ENCODE measurements at regions not wholly inside any gene's neighbourhood (a gene's known extent, or its start where the extent isn't known, plus 50 kb on each side); places are given as distances from the start of the nearest gene placed in this dataset.
A peak's percentile ranks its signal among the peaks of the same experiment; 100 is the strongest.
"Not testable (repeated sequence)": the region's sequence is repeated elsewhere in the genome, so short reads cannot be mapped to it uniquely, and the experiment has no call there.

DNA sequence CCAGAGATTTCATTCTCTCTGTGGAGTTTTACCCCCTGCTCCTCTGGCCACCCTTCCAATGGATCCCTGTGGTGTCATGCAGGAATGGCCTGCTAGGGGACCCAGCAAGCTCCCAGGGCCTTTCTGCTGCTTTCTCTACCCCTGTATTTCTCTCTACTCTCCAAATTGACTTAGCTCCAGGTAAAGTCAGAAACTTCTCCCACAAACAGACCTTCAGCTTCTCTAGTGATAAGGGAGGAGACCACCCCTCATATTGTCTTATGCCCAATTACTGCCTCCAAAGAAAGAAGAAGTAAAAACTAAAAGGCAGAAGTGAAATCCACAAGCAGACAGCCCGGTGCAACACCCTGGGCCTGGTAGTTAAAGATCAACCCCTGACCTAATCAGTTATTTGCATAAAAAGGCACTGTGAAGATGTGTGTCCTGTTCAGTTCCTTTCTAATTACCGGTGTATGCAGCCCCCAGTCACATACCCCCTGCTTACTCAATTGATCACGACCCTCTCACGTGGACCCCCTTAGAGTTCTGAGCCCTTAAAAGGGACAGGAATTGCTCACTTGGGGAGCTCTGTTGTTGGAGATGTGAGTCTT is 104.7 kb upstream of the EPB41L4A start:
- H3K27ac Mint-ChIP-seq (ENCODE audit: unreplicated experiment); H3K9me3 ChIP-seq; H3K4me3 Mint-ChIP-seq (ENCODE audit: unreplicated experiment); DNase-seq; intact Hi-C loops (cut with micrococcal nuclease; ENCODE audit: unreplicated experiment); H3K4me3 ChIP-seq (ENCODE audit: low read depth, low read length); H3K4me1 ChIP-seq; H3K36me3 ChIP-seq (ENCODE audit: control insufficient read depth, insufficient read depth, low read length); H3K27me3 ChIP-seq (replicated peaks; ENCODE audit: control insufficient read depth, insufficient read depth, low read length); CTCF ChIA-PET; BruUV-seq (replicated peaks); H3K27me3 Mint-ChIP-seq (ENCODE audit: insufficient read depth, unreplicated experiment); H3K36me3 Mint-ChIP-seq (ENCODE audit: insufficient read depth, unreplicated experiment); POLR2A ChIA-PET; H3K9me3 Mint-ChIP-seq (ENCODE audit: unreplicated experiment); H3K4me1 Mint-ChIP-seq (ENCODE audit: low read depth, unreplicated experiment): not testable (repeated sequence)

DNA sequence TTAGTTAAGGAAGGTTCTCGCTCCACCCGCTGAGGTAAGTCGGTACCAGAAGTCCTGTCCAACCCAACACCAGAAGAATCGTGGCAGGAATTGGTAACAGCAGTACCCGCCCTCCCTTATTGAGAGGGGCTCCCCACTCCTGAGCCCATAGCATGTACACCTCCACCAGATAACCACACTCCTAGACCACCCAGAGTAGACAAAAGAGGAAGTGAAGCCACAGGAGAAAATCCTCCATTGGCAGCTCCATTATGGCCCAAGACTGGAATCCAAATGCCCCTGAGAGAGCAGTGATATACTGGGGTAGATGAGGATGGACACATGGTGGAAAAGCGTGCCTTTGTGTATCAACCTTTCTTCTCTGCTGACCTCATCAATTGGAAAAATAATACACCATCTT is 106.1 kb upstream of the EPB41L4A start:
- H3K4me3 Mint-ChIP-seq (ENCODE audit: unreplicated experiment) = no peak overlapping the region
- H3K36me3 Mint-ChIP-seq (ENCODE audit: insufficient read depth, unreplicated experiment) = no peaks in the 10 kb centered on the region
- H3K36me3 ChIP-seq (ENCODE audit: control insufficient read depth, insufficient read depth, low read length) = no peaks in the 10 kb centered on the region
- BruUV-seq (replicated peaks) = no TSS peak
- TF ChIP-seq, protein P1, sequence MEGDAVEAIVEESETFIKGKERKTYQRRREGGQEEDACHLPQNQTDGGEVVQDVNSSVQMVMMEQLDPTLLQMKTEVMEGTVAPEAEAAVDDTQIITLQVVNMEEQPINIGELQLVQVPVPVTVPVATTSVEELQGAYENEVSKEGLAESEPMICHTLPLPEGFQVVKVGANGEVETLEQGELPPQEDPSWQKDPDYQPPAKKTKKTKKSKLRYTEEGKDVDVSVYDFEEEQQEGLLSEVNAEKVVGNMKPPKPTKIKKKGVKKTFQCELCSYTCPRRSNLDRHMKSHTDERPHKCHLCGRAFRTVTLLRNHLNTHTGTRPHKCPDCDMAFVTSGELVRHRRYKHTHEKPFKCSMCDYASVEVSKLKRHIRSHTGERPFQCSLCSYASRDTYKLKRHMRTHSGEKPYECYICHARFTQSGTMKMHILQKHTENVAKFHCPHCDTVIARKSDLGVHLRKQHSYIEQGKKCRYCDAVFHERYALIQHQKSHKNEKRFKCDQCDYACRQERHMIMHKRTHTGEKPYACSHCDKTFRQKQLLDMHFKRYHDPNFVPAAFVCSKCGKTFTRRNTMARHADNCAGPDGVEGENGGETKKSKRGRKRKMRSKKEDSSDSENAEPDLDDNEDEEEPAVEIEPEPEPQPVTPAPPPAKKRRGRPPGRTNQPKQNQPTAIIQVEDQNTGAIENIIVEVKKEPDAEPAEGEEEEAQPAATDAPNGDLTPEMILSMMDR (IDR thresholded peaks at IDR 0.05; ENCODE audit: insufficient read depth in 1 of 2, low read depth in 1 of 2, low read length in 1 of 2, severe bottlenecking in 1 of 2, unreplicated experiment in 1 of 2) = no peak
- no peaks in the 10 kb centered on the region for H3K9me3 Mint-ChIP-seq (ENCODE audit: unreplicated experiment)
- H3K27me3 ChIP-seq (replicated peaks; ENCODE audit: control insufficient read depth, insufficient read depth, low read length) = no peaks in the 10 kb centered on the region
- H3K9me3 ChIP-seq = no peaks in the 10 kb centered on the region
- intact Hi-C loops (cut with micrococcal nuclease; ENCODE audit: unreplicated experiment) = no loop called here
- CTCF ChIA-PET = no interaction called here
- H3K27me3 Mint-ChIP-seq (ENCODE audit: insufficient read depth, unreplicated experiment) = peaks cover 4% of the 10 kb centered on the region
- no peaks in the 10 kb centered on the region for H3K4me1 ChIP-seq
- POLR2A ChIA-PET = no interaction called here
- no peaks in the 10 kb centered on the region for H3K4me1 Mint-ChIP-seq (ENCODE audit: low read depth, unreplicated experiment)
- H3K4me3 ChIP-seq (ENCODE audit: low read depth, low read length) = no peak overlapping the region
- H3K27ac Mint-ChIP-seq (ENCODE audit: unreplicated experiment) = no peak overlapping the region
- no peak for DNase-seq

DNA sequence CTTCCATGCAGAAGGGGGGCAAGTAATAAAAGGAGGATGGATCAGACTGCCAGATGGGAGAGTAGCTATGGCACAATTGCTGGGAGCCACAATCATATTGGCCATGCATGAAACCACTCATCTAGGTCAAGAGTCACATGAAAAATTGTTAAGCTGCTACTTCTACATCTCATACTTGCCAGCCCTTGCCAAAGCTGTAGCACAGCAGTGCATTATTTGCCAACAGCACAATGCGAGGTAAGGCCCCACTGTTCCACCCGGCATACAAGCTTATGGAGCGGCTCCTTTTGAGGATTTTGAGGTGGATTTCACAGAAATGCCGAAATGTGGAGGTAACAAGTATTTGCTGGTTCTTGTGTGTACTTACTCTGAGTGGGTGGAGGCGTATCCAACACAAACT is 109.9 kb upstream of the EPB41L4A start:
- Mint-ChIP-seq H3K27ac (ENCODE audit: unreplicated experiment) (no peak overlapping the region), H3K27me3 (ENCODE audit: insufficient read depth, unreplicated experiment) (no peaks in the 10 kb centered on the region), H3K4me1 (ENCODE audit: low read depth, unreplicated experiment) (no peaks in the 10 kb centered on the region), H3K36me3 (ENCODE audit: insufficient read depth, unreplicated experiment) (no peaks in the 10 kb centered on the region), H3K4me3 (ENCODE audit: unreplicated experiment) (no peak overlapping the region), H3K9me3 (ENCODE audit: unreplicated experiment) (no peaks in the 10 kb centered on the region)
- Histone ChIP-seq H3K36me3 (ENCODE audit: control insufficient read depth, insufficient read depth, low read length) (no peaks in the 10 kb centered on the region), H3K27me3 (replicated peaks; ENCODE audit: control insufficient read depth, insufficient read depth, low read length) (no peaks in the 10 kb centered on the region), H3K4me1 (no peaks in the 10 kb centered on the region), H3K4me3 (ENCODE audit: low read depth, low read length) (no peak overlapping the region), H3K9me3 (no peaks in the 10 kb centered on the region)
- BruUV-seq (replicated peaks) = no TSS peak
- TF ChIP-seq, protein P1 (IDR thresholded peaks at IDR 0.05; ENCODE audit: insufficient read depth in 1 of 2, low read depth in 1 of 2, low read length in 1 of 2, severe bottlenecking in 1 of 2, unreplicated experiment in 1 of 2) = no peak
- POLR2A ChIA-PET = interaction anchor here (0.6 kb wide), 1 partner anchor 250 kb away, joined by 8 read pairs; no protein-coding TSS in a partner anchor
- DNase-seq = no peak
- CTCF ChIA-PET = no interaction called here
- intact Hi-C loops (cut with micrococcal nuclease; ENCODE audit: unreplicated experiment) = loop anchor here (1.0 kb wide), 1 partner anchor 354 kb away; no protein-coding TSS in a partner anchor

DNA sequence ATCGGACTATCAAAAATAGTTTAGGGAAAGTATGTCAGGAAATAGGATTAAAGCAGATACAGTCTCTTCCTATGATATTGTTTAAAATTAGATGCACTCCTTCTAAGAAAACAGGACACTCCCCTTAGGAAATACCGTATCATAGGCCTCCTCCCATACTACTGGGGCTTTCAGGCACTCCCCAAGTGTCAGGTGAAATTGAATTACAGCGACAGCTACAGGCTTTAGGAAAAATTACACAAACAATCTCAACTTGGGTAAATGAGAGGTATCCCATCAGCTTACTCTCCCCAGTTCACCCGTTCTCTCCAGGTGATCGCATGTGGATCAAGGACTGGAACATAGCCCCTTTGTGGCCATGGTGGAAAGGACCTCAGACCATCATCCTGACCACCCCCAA is 110.4 kb upstream of the EPB41L4A start:
- intact Hi-C loops (cut with micrococcal nuclease; ENCODE audit: unreplicated experiment) = loop anchor here (1.0 kb wide), 1 partner anchor 354 kb away; no protein-coding TSS in a partner anchor
- H3K27me3 ChIP-seq (replicated peaks; ENCODE audit: control insufficient read depth, insufficient read depth, low read length) = no peaks in the 10 kb centered on the region
- BruUV-seq (replicated peaks) = no TSS peak
- H3K4me3 ChIP-seq (ENCODE audit: low read depth, low read length) = no peak overlapping the region
- H3K4me1 ChIP-seq = no peaks in the 10 kb centered on the region
- Mint-ChIP-seq H3K9me3 (ENCODE audit: unreplicated experiment) (no peaks in the 10 kb centered on the region), H3K27me3 (ENCODE audit: insufficient read depth, unreplicated experiment) (peaks cover under 1% of the 10 kb centered on the region), H3K4me1 (ENCODE audit: low read depth, unreplicated experiment) (no peaks in the 10 kb centered on the region), H3K27ac (ENCODE audit: unreplicated experiment) (no peak overlapping the region), H3K36me3 (ENCODE audit: insufficient read depth, unreplicated experiment) (no peaks in the 10 kb centered on the region), H3K4me3 (ENCODE audit: unreplicated experiment) (no peak overlapping the region)
- no peaks in the 10 kb centered on the region for H3K36me3 ChIP-seq (ENCODE audit: control insufficient read depth, insufficient read depth, low read length)
- ChIA-PET POLR2A (no interaction called here), CTCF (no interaction called here)
- DNase-seq = no peak
- H3K9me3 ChIP-seq = no peaks in the 10 kb centered on the region
- TF ChIP-seq, protein P1 (IDR thresholded peaks at IDR 0.05; ENCODE audit: insufficient read depth in 1 of 2, low read depth in 1 of 2, low read length in 1 of 2, severe bottlenecking in 1 of 2, unreplicated experiment in 1 of 2) = peak; percentile 18 to 34
